ENCODE measurements at regions not wholly inside any gene's neighbourhood (a gene's known extent, or its start where the extent isn't known, plus 50 kb on each side); places are given as distances from the start of the nearest gene placed in this dataset.

DNA sequence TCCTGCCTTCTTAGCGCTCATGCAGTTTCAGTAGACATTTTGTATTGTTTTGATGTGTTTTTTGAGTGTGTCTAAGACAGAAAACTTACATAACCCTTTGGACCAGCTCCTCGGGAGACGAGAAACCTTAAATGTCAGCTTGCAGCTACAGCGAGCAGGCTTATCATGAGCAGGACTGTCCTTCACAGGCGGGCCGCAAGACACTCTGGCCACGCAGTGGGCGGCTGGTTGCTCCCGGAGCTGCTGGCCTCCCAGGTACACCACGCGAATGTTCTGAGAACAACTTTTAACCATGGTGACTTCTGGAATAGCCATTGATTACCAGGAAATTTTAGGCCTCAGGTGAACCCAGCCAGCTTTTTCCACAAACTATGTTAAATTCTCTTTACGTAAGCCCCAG, 164.1 kb upstream of the DIO3 start:
- Histone ChIP-seq H3K4me2 (no peak overlapping the region), H3K27ac (no peak overlapping the region), H3K9ac (no peak overlapping the region), H3K36me3 (ENCODE audit: insufficient read depth) (no peaks in the 10 kb centered on the region), H3K79me2 (ENCODE audit: insufficient read depth, low read depth) (no peaks in the 10 kb centered on the region), H3K4me3 (IDR thresholded peaks at IDR 0.05; ENCODE audit: insufficient read depth, low read depth, low read length) (no peak overlapping the region), H2AFZ (ENCODE audit: low read depth) (no peak overlapping the region), H3K4me1 (ENCODE audit: low read depth, poor library complexity, severe bottlenecking) (no peaks in the 10 kb centered on the region), H3K27me3 (ENCODE audit: insufficient read depth, low read depth) (no peaks in the 10 kb centered on the region), H4K20me1 (ENCODE audit: insufficient read depth) (no peaks in the 10 kb centered on the region)
- TF ChIP-seq, protein P1, sequence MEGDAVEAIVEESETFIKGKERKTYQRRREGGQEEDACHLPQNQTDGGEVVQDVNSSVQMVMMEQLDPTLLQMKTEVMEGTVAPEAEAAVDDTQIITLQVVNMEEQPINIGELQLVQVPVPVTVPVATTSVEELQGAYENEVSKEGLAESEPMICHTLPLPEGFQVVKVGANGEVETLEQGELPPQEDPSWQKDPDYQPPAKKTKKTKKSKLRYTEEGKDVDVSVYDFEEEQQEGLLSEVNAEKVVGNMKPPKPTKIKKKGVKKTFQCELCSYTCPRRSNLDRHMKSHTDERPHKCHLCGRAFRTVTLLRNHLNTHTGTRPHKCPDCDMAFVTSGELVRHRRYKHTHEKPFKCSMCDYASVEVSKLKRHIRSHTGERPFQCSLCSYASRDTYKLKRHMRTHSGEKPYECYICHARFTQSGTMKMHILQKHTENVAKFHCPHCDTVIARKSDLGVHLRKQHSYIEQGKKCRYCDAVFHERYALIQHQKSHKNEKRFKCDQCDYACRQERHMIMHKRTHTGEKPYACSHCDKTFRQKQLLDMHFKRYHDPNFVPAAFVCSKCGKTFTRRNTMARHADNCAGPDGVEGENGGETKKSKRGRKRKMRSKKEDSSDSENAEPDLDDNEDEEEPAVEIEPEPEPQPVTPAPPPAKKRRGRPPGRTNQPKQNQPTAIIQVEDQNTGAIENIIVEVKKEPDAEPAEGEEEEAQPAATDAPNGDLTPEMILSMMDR (conservative IDR thresholded peaks at IDR 0.05; ENCODE audit: low read depth, low read length), result no peak

DNA sequence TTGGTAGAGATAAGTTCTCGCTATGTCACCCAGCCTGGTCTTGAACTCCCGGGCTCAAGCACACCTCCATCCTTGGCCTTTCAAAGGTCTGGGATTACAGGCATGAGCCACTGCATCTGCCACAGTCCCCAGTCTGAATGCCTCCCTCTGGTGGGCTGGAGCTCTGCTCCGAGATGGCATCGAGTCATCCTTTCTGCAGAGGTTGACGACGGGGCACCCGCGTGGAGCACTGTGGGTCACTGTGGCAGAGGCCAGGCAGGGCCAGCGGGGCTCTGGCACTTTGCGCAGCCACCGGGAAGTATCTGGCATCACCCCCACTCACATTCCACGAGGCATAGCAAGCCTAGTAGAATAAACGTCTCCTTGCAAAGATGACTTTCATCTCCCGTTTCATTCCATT, 163.3 kb upstream of the DIO3 start:
- H3K4me1 ChIP-seq (ENCODE audit: low read depth, poor library complexity, severe bottlenecking), result no peaks in the 10 kb centered on the region
- no peaks in the 10 kb centered on the region for H3K79me2 ChIP-seq (ENCODE audit: insufficient read depth, low read depth)
- H3K4me2 ChIP-seq, result no peak overlapping the region
- no peak overlapping the region for H3K27ac ChIP-seq
- no peaks in the 10 kb centered on the region for H4K20me1 ChIP-seq (ENCODE audit: insufficient read depth)
- H3K4me3 ChIP-seq (IDR thresholded peaks at IDR 0.05; ENCODE audit: insufficient read depth, low read depth, low read length), result no peak overlapping the region
- TF ChIP-seq, protein P1 (conservative IDR thresholded peaks at IDR 0.05; ENCODE audit: low read depth, low read length), result no peak
- no peak overlapping the region for H2AFZ ChIP-seq (ENCODE audit: low read depth)
- H3K9ac ChIP-seq, result no peak overlapping the region
- no peaks in the 10 kb centered on the region for H3K27me3 ChIP-seq (ENCODE audit: insufficient read depth, low read depth)
- no peaks in the 10 kb centered on the region for H3K36me3 ChIP-seq (ENCODE audit: insufficient read depth)

DNA sequence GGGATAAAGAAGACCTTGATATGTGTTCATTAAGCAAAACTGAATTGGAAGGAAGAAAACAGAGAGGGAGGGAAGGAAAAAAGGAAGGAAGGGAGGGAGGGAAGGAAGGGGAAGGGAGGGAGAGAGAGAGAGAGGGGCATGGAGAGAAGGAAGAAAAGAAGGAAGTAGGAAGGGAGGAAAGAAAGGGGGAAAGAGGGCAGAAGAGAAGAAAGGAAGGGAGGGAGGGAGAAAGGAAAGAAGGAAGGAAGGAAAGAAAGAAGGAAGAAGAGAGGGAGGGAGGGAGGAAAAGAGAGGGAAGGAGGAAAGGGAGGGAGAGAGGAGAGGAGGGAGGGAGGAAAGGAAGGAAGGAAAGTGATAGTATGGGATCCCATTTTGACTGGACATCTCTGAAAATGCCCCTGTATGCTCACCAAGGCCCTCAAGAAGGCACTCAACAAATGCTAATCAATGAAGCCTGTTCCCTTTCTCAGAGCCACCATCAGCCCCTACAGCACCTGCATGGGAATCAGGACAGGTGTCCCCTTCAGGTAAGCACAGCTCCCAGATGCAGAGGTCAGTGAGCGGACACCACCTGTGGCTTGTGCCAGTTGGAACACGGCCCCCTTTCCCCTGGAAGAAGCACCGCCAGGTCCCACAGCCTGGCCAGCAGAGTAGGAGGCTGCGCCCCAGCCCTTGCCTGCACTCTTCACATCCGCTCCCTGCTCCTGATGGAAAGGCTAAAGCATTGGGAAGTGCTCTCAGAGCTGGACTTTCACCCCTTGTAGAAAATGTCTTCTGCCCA, 161.4 kb upstream of the DIO3 start:
- no peak overlapping the region for H2AFZ ChIP-seq (ENCODE audit: low read depth)
- no peak overlapping the region for H3K9ac ChIP-seq
- H3K79me2 ChIP-seq (ENCODE audit: insufficient read depth, low read depth), result no peaks in the 10 kb centered on the region
- no peak overlapping the region for H3K4me3 ChIP-seq (IDR thresholded peaks at IDR 0.05; ENCODE audit: insufficient read depth, low read depth, low read length)
- H4K20me1 ChIP-seq (ENCODE audit: insufficient read depth), result no peaks in the 10 kb centered on the region
- no peak overlapping the region for H3K27ac ChIP-seq
- H3K27me3 ChIP-seq (ENCODE audit: insufficient read depth, low read depth), result no peaks in the 10 kb centered on the region
- H3K4me1 ChIP-seq (ENCODE audit: low read depth, poor library complexity, severe bottlenecking), result no peaks in the 10 kb centered on the region
- H3K4me2 ChIP-seq, result no peak overlapping the region
- TF ChIP-seq, protein P1 (conservative IDR thresholded peaks at IDR 0.05; ENCODE audit: low read depth, low read length), result no peak
- no peaks in the 10 kb centered on the region for H3K36me3 ChIP-seq (ENCODE audit: insufficient read depth)

DNA sequence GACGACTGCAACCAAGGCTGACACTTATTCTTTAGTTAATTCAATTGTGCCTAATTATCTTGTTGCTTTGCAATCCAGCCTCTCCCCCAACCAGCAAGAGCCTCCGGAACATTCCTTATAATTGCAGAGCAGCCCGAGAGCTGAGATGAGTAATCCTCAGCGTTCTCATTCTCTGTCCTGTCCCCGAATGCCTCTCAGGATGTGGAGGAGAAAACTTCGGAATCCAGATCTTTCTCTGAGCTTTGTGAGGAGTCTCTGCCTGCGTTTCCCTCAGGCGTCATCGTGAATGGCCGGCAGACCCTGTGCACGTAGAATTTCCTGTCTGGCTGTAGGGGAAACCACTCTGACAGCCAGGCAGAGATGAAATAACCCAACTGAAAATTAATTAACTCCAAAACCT, 160.5 kb upstream of the DIO3 start:
- no peaks in the 10 kb centered on the region for H3K36me3 ChIP-seq (ENCODE audit: insufficient read depth)
- H3K79me2 ChIP-seq (ENCODE audit: insufficient read depth, low read depth), result no peaks in the 10 kb centered on the region
- H3K27me3 ChIP-seq (ENCODE audit: insufficient read depth, low read depth), result no peaks in the 10 kb centered on the region
- no peak overlapping the region for H3K4me2 ChIP-seq
- H2AFZ ChIP-seq (ENCODE audit: low read depth), result no peak overlapping the region
- H3K27ac ChIP-seq, result no peak overlapping the region
- H3K4me1 ChIP-seq (ENCODE audit: low read depth, poor library complexity, severe bottlenecking), result no peaks in the 10 kb centered on the region
- TF ChIP-seq, protein P1 (conservative IDR thresholded peaks at IDR 0.05; ENCODE audit: low read depth, low read length), result no peak
- no peak overlapping the region for H3K4me3 ChIP-seq (IDR thresholded peaks at IDR 0.05; ENCODE audit: insufficient read depth, low read depth, low read length)
- no peak overlapping the region for H3K9ac ChIP-seq
- H4K20me1 ChIP-seq (ENCODE audit: insufficient read depth), result no peaks in the 10 kb centered on the region
